Loucy (cell line): ENCODE measurements at regions not wholly inside any gene's neighbourhood (a gene's known extent, or its start where the extent isn't known, plus 50 kb on each side); places are given as distances from the start of the nearest gene placed in this dataset.

Experiments used
- H2AFZ ChIP-seq: fragments of 200-600 bp; sonication (generic); 2 replicates; pipeline ENCODE4 v1.6.0; 2016; ENCODE audit warnings: antibody characterized with exemption, mild to moderate bottlenecking, low read length, moderate library complexity
- H3F3A ChIP-seq: fragments of 200-600 bp; 2 replicates; pipeline ENCODE4 v1.6.0; 2016; ENCODE audit warnings: antibody characterized with exemption, low read depth, mild to moderate bottlenecking
- H3K27me3 ChIP-seq: fragments of 200-600 bp; sonication (generic); 2 replicates; pipeline ENCODE4 v1.6.1; 2014; ENCODE audit warnings: low read length, mild to moderate bottlenecking; ENCODE audit not compliant: insufficient read depth, poor library complexity, severe bottlenecking
- H3K36me3 ChIP-seq: fragments of 200-600 bp; sonication (generic); 2 replicates; pipeline ENCODE4 v1.6.1; 2016; ENCODE audit warnings: low read length; ENCODE audit not compliant: insufficient read depth
- H3K4me1 ChIP-seq: fragments of 200-600 bp; sonication (generic); 2 replicates; pipeline ENCODE4 v1.5.1; 2014; ENCODE audit warnings: low read length, mild to moderate bottlenecking; ENCODE audit not compliant: insufficient read depth, poor library complexity, severe bottlenecking
- H3K4me2 ChIP-seq: fragments of 200-600 bp; sonication (generic); 2 replicates; pipeline ENCODE4 v1.6.0; 2014; ENCODE audit warnings: antibody characterized with exemption, low read length, low read depth, mild to moderate bottlenecking; ENCODE audit not compliant: poor library complexity, severe bottlenecking
- H3K4me3 ChIP-seq: fragments of 200-600 bp; sonication (generic); 2 replicates; pipeline ENCODE4 v1.5.1; 2014; ENCODE audit warnings: low read length, mild to moderate bottlenecking, mixed read lengths; ENCODE audit not compliant: poor library complexity, severe bottlenecking
- H3K79me2 ChIP-seq: fragments of 200-600 bp; sonication (generic); 2 replicates; pipeline ENCODE4 v1.6.1; 2014; ENCODE audit warnings: low read length; ENCODE audit not compliant: insufficient read depth
- H3K9ac ChIP-seq: fragments of 200-600 bp; sonication (generic); 2 replicates; pipeline ENCODE4 v1.6.0; 2014; ENCODE audit warnings: mild to moderate bottlenecking, low read depth, low read length, moderate library complexity; ENCODE audit not compliant: poor library complexity, severe bottlenecking
- H3K9me2 ChIP-seq: fragments of 200-600 bp; sonication (generic); replicated peaks from 2 replicates; pipeline ENCODE4 v1.6.1; 2016; ENCODE audit warnings: low read depth, low read length, mixed read lengths
- H3K9me3 ChIP-seq: fragments of 200-600 bp; sonication (generic); 2 replicates; pipeline ENCODE4 v1.6.1; 2014; ENCODE audit warnings: mild to moderate bottlenecking, antibody characterized with exemption, low read length, low read depth; ENCODE audit not compliant: insufficient read depth
- H4K20me1 ChIP-seq: fragments of 200-600 bp; sonication (generic); 2 replicates; pipeline ENCODE4 v1.6.0; 2014; ENCODE audit warnings: antibody characterized with exemption, low read length, mild to moderate bottlenecking; ENCODE audit not compliant: insufficient read depth, poor library complexity, severe bottlenecking
- CTCF ChIP-seq: fragments of 200-600 bp; sonication (generic); conservative IDR thresholded peaks from 2 replicates; pipeline ENCODE4 v1.5.1; 2014; ENCODE audit warnings: mild to moderate bottlenecking, antibody characterized with exemption, low read length
- EZH2phosphoT487 ChIP-seq: fragments of 200-600 bp; IDR thresholded peaks from 2 replicates; pipeline ENCODE4 v1.6.1; 2018; ENCODE audit warnings: antibody characterized with exemption, mild to moderate bottlenecking, moderate library complexity, borderline replicate concordance

GRCh38 chr16:58970775-58971174 lies 236.7 kb upstream of the GOT2 start:
- Histone ChIP-seq H3K4me3 (no peak overlapping the region), H3K9ac (no peak overlapping the region), H3K27me3 (no peaks in the 10 kb centered on the region), H4K20me1 (no peaks in the 10 kb centered on the region), H3K79me2 (no peaks in the 10 kb centered on the region), H2AFZ (no peak overlapping the region), H3K4me2 (no peak overlapping the region), H3K9me2 (no peaks in the 10 kb centered on the region), H3K9me3 (no peaks in the 10 kb centered on the region), H3K4me1 (no peaks in the 10 kb centered on the region), H3K36me3 (no peaks in the 10 kb centered on the region), H3F3A (no peaks in the 10 kb centered on the region)
- TF ChIP-seq CTCF (no peak), EZH2phosphoT487 (no peak)

GRCh38 chr16:58963479-58963878 lies 229.4 kb upstream of the GOT2 start:
- Histone ChIP-seq H3K4me3 (no peak overlapping the region), H3K9ac (no peak overlapping the region), H3F3A (no peaks in the 10 kb centered on the region), H3K9me3 (no peaks in the 10 kb centered on the region), H3K4me2 (no peak overlapping the region), H3K27me3 (no peaks in the 10 kb centered on the region), H2AFZ (no peak overlapping the region), H3K36me3 (no peaks in the 10 kb centered on the region), H3K9me2 (no peaks in the 10 kb centered on the region), H3K4me1 (no peaks in the 10 kb centered on the region), H3K79me2 (no peaks in the 10 kb centered on the region), H4K20me1 (no peaks in the 10 kb centered on the region)
- TF ChIP-seq EZH2phosphoT487 (no peak), CTCF (no peak)

GRCh38 chr16:58962811-58963210 lies 228.7 kb upstream of the GOT2 start:
- Histone ChIP-seq H3K36me3 (no peaks in the 10 kb centered on the region), H2AFZ (no peak overlapping the region), H3F3A (no peaks in the 10 kb centered on the region), H3K9me3 (no peaks in the 10 kb centered on the region), H3K4me2 (no peak overlapping the region), H3K9me2 (no peaks in the 10 kb centered on the region), H3K4me1 (no peaks in the 10 kb centered on the region), H3K4me3 (no peak overlapping the region), H4K20me1 (no peaks in the 10 kb centered on the region), H3K9ac (no peak overlapping the region), H3K27me3 (no peaks in the 10 kb centered on the region), H3K79me2 (no peaks in the 10 kb centered on the region)
- TF ChIP-seq EZH2phosphoT487 (no peak), CTCF (no peak)
